Activated T-cell treated with anti-CD3 and anti-CD28 coated beads, Interleukin-2, amount 50 U/mL, for 24 hours (primary cell): ENCODE measurements at regions not wholly inside any gene's neighbourhood (a gene's known extent, or its start where the extent isn't known, plus 50 kb on each side); places are given as distances from the start of the nearest gene placed in this dataset.

Source experiments
- DNase-seq: peaks from one replicate; pipeline ENCODE4 v3.0.0-alpha.2; 2020
- H3K27ac Mint-ChIP-seq: 2 replicates; pipeline ENCODE4 v1.8.0; 2020; ENCODE audit warnings: mild to moderate bottlenecking, mixed read lengths
- H3K27me3 Mint-ChIP-seq: 2 replicates; pipeline ENCODE4 v1.8.0; 2020; ENCODE audit warnings: mixed read lengths
- H3K36me3 Mint-ChIP-seq: 2 replicates; pipeline ENCODE4 v1.8.0; 2020; ENCODE audit warnings: low read depth, mixed read lengths
- H3K4me1 Mint-ChIP-seq: 2 replicates; pipeline ENCODE4 v1.8.0; 2020; ENCODE audit warnings: low read depth, mixed read lengths
- H3K4me3 Mint-ChIP-seq: 2 replicates; pipeline ENCODE4 v1.8.0; 2020; ENCODE audit warnings: mild to moderate bottlenecking, moderate library complexity, mixed read lengths
- H3K9me3 Mint-ChIP-seq: 2 replicates; pipeline ENCODE4 v1.8.0; 2020; ENCODE audit warnings: mixed read lengths

DNA sequence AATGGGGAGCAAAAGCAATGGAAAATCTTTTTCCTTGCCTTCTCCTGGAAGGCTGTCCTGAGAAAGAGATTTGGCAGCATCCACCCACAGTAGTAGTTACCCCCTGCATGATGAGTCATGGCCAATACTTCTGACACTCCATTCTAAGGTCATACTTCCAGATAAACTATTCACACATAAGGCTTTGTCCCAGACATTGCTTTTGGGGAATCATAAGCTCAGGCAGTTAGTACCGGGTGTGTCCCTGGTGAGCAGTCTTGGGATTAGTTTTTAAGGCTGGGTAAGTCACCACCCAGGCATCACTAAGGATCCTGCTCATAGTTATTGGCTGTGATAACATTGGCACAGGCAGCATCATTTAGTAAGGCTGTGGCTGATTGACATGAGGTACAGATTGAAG is 160.6 kb upstream of the GGTLC1 start:
- Mint-ChIP-seq H3K27me3 (peaks cover 18% of the 10 kb centered on the region), H3K4me1 (peaks cover 5% of the 10 kb centered on the region), H3K27ac (no peak overlapping the region), H3K9me3 (peaks cover 6% of the 10 kb centered on the region), H3K4me3 (no peak overlapping the region), H3K36me3 (no peaks in the 10 kb centered on the region)
- DNase-seq, result no peak

- H3K36me3 Mint-ChIP-seq, result no peaks in the 10 kb centered on the region
- H3K27me3 Mint-ChIP-seq, result peaks cover 15% of the 10 kb centered on the region
- DNase-seq, result no peak
Measured at GRCh38 chr20:24148372-24148771, 159.8 kb upstream of the GGTLC1 start.

GRCh38 chr20:24147961-24148360 is 159.4 kb upstream of the GGTLC1 start:
- H3K27ac Mint-ChIP-seq, result no peak overlapping the region
- peaks cover 6% of the 10 kb centered on the region for H3K9me3 Mint-ChIP-seq
- peaks cover 5% of the 10 kb centered on the region for H3K4me1 Mint-ChIP-seq
- DNase-seq, result no peak
- H3K27me3 Mint-ChIP-seq, result peaks cover 13% of the 10 kb centered on the region
- H3K36me3 Mint-ChIP-seq, result no peaks in the 10 kb centered on the region
- no peak overlapping the region for H3K4me3 Mint-ChIP-seq

More at GRCh38 chr20:24148372-24148771, 159.8 kb upstream of the GGTLC1 start:
- H3K9me3 Mint-ChIP-seq, result peaks cover 6% of the 10 kb centered on the region
- H3K27ac Mint-ChIP-seq, result no peak overlapping the region
- H3K4me1 Mint-ChIP-seq, result peaks cover 5% of the 10 kb centered on the region
- H3K4me3 Mint-ChIP-seq, result no peak overlapping the region

DNA sequence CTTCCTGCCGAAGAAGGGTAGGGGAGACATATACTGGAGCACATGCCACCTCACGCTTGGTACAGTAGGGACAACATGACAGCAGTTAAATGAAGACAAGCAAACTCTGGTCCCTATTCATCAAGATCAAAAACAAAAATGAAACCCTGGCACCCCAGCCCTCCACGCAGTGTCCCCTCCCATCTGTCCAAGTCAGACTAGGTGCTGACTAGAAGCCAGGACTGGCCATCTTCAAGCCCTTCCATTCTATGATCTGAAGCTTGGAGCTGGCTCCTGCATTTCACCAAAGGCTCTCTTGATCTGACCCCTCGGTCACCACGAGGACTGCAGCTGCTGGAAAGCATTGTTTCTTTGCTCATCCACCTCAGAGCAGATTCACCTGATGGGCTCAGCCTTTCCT is 158.9 kb upstream of the GGTLC1 start:
- H3K9me3 Mint-ChIP-seq, result peaks cover 6% of the 10 kb centered on the region
- peaks cover 5% of the 10 kb centered on the region for H3K4me1 Mint-ChIP-seq
- H3K36me3 Mint-ChIP-seq, result no peaks in the 10 kb centered on the region
- H3K27me3 Mint-ChIP-seq, result peaks cover 13% of the 10 kb centered on the region
- no peak for DNase-seq
- H3K4me3 Mint-ChIP-seq, result no peak overlapping the region
- H3K27ac Mint-ChIP-seq, result no peak overlapping the region

DNA sequence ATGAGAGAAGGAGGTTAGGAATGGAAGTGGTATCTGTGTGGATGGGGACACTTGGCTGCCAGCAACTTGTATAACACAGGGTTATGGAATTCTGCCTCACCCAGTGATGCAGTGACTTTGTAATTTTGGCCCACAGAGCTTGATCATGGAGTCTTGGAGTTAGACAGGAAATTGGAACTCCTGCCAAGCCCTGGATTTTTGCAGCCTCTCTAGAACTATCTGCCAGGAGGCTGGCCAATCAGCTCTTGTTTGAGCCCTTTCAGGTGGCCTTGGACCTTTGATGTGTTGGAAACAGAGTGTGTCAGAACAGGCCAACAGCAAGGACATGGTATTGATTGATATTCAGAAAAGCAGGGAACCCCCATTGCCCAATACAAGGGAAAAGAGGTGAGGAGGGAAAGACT is 157.7 kb upstream of the GGTLC1 start:
- Mint-ChIP-seq H3K9me3 (peaks cover 8% of the 10 kb centered on the region), H3K27ac (no peak overlapping the region), H3K27me3 (peaks cover 13% of the 10 kb centered on the region), H3K36me3 (no peaks in the 10 kb centered on the region), H3K4me3 (no peak overlapping the region), H3K4me1 (peaks cover 5% of the 10 kb centered on the region)
- DNase-seq, result no peak

DNA sequence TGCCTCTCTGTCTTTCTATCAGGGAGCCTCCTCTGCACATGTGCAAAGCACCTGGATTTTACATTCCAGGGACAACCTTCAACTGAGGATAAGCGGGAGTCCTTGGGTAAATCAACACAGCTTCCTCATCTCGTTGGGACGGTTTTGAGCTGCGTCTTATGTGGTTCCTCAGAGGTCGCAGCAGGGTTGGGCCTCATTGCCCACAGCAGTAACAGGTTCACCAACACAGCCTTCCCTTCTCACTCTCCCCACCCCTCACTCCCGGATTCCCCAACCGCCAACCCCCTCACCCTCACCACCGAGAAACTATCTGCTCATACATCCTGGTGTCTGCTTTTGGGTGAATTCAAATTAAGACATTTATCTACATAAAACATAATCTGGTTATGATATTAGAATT is 155.8 kb upstream of the GGTLC1 start:
- H3K4me1 Mint-ChIP-seq, result peaks cover 5% of the 10 kb centered on the region
- no peak overlapping the region for H3K27ac Mint-ChIP-seq
- peaks cover 13% of the 10 kb centered on the region for H3K27me3 Mint-ChIP-seq
- H3K36me3 Mint-ChIP-seq, result no peaks in the 10 kb centered on the region
- peaks cover 8% of the 10 kb centered on the region for H3K9me3 Mint-ChIP-seq
- DNase-seq, result no peak
- no peak overlapping the region for H3K4me3 Mint-ChIP-seq

DNA sequence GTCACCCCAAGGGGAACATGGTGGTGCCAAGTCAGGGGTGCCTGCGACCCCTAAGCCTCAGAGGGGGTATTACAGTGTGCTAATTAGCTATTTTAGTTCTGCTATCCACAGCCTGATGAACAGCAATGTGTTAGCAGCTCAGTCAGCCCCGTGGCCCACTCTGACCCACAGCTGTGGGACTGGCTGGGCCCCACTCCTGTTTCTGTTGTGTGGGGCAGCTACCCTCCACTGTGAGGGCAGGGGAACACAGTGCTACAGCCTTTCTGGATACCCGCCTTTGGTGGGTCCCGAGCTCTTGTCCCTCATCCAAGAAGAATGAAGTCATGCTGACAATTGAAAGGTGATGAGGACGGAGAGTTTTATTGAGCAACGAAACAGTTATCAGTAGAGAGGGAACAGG is 152.5 kb upstream of the GGTLC1 start:
- Mint-ChIP-seq H3K4me1 (no peaks in the 10 kb centered on the region), H3K27me3 (no peaks in the 10 kb centered on the region), H3K27ac (no peak overlapping the region), H3K36me3 (no peaks in the 10 kb centered on the region), H3K9me3 (peaks cover 3% of the 10 kb centered on the region), H3K4me3 (no peak overlapping the region)
- no peak for DNase-seq

DNA sequence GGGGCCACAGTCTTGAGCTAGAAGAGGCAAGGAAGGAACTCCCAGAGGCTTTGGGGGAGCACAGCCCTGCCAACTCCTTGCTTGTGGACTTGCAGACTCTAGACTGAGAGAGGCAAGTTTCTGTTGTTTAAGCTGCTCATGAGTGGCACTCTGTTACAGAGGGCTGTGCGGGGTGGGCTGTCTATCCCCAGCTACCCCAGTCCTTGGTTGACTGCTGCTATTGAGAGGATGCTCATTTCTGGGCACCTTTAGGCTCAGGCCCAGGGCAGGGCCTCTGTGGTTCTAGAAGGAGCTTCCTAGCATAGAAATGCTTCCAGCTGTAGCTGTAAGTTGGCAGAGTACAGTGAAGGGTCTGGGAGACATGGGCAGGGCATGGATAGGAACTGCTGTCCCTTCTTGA is 151.3 kb upstream of the GGTLC1 start:
- Mint-ChIP-seq H3K4me1 (no peaks in the 10 kb centered on the region), H3K27ac (no peak overlapping the region), H3K36me3 (no peaks in the 10 kb centered on the region), H3K27me3 (no peaks in the 10 kb centered on the region), H3K4me3 (no peak overlapping the region), H3K9me3 (peaks cover 3% of the 10 kb centered on the region)
- DNase-seq, result no peak

GRCh38 chr20:24138951-24139350 is 150.4 kb upstream of the GGTLC1 start:
- Mint-ChIP-seq H3K36me3 (no peaks in the 10 kb centered on the region), H3K4me1 (no peaks in the 10 kb centered on the region), H3K27ac (no peak overlapping the region), H3K27me3 (no peaks in the 10 kb centered on the region), H3K9me3 (peaks cover 3% of the 10 kb centered on the region), H3K4me3 (no peak overlapping the region)
- DNase-seq, result no peak

- Mint-ChIP-seq H3K9me3 (peaks cover 3% of the 10 kb centered on the region), H3K4me3 (no peak overlapping the region), H3K27ac (no peak overlapping the region), H3K27me3 (no peaks in the 10 kb centered on the region), H3K36me3 (no peaks in the 10 kb centered on the region), H3K4me1 (no peaks in the 10 kb centered on the region)
- no peak for DNase-seq
Measured at GRCh38 chr20:24138196-24138857, 149.7 kb upstream of the GGTLC1 start.

DNA sequence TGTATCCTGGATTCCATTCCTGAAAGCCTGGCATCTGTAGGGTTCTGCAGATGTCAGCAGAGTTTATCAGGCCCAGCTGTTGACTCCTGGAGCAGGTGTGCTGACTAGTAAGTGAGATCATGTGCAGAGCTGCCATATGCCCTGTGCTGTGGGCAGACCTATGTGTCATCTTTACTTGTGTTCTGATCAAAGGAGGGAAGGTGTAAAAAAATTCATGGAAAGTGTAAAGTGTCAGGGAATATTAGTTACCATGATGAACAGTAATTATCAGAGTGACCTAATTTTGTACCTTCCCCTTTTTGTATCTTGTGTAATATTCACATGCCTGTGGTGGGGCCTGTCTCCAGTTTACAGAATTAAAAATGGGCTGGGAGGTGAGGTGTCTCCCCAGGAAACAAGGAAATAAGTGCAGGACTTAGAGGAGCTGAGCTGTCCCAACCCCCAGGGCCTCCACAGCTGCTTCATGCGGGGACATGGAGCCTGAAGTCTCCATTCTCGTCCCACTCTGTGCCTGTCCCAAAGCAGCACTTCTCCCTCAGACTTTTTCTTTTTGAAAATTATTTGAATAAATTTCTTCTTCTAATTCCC is 148.2 kb upstream of the GGTLC1 start:
- Mint-ChIP-seq H3K4me3 (no peak overlapping the region), H3K4me1 (peaks cover 3% of the 10 kb centered on the region), H3K27me3 (no peaks in the 10 kb centered on the region), H3K27ac (no peak overlapping the region), H3K36me3 (no peaks in the 10 kb centered on the region), H3K9me3 (peaks cover 3% of the 10 kb centered on the region)
- no peak for DNase-seq

GRCh38 chr20:24135781-24136180 is 147.2 kb upstream of the GGTLC1 start:
- Mint-ChIP-seq H3K27me3 (no peaks in the 10 kb centered on the region), H3K36me3 (no peaks in the 10 kb centered on the region), H3K27ac (no peak overlapping the region), H3K9me3 (no peaks in the 10 kb centered on the region), H3K4me1 (peaks cover 7% of the 10 kb centered on the region), H3K4me3 (no peak overlapping the region)
- DNase-seq, result no peak

- Mint-ChIP-seq H3K4me1 (peaks cover 7% of the 10 kb centered on the region), H3K36me3 (no peaks in the 10 kb centered on the region), H3K4me3 (no peak overlapping the region), H3K27ac (no peak overlapping the region), H3K9me3 (no peaks in the 10 kb centered on the region), H3K27me3 (no peaks in the 10 kb centered on the region)
- no peak for DNase-seq
Measured at GRCh38 chr20:24134930-24135329, 146.4 kb upstream of the GGTLC1 start.

GRCh38 chr20:24134284-24134683 is 145.7 kb upstream of the GGTLC1 start:
- no peak for DNase-seq
- Mint-ChIP-seq H3K36me3 (no peaks in the 10 kb centered on the region), H3K4me1 (peaks cover 7% of the 10 kb centered on the region), H3K4me3 (no peak overlapping the region), H3K27ac (no peak overlapping the region), H3K27me3 (no peaks in the 10 kb centered on the region), H3K9me3 (no peaks in the 10 kb centered on the region)

DNA sequence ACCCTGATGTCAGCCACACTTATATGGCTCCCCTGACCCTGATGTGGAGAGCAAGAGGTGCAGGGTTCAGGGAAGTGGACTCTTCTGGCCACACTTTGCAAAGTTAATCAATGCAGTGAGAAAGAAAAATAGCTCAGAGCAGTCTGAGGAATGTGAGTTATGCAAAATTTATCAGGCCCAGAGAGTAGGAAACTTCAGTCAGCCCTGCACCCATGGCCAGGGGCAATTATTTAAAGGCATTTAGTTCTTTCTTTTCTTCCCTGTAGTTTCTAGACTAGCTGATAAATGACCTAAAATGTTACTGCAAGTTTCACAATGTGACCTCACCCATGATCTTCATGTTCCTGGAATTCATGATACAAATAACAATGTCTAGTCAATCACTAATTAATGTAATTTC is 143.7 kb upstream of the GGTLC1 start:
- no peak overlapping the region for H3K4me3 Mint-ChIP-seq

More for the DNA sequence above, 143.7 kb upstream of the GGTLC1 start:
- Mint-ChIP-seq H3K27me3 (no peaks in the 10 kb centered on the region), H3K9me3 (no peaks in the 10 kb centered on the region), H3K27ac (no peak overlapping the region), H3K36me3 (no peaks in the 10 kb centered on the region), H3K4me1 (peaks cover 7% of the 10 kb centered on the region)
- no peak for DNase-seq
